ENCODE measurements at regions not wholly inside any gene's neighbourhood (a gene's known extent, or its start where the extent isn't known, plus 50 kb on each side); places are given as distances from the start of the nearest gene placed in this dataset.

- DNase-seq (ENCODE audit: low spot score): no peak
- Histone ChIP-seq H3K36me3 (ENCODE audit: insufficient read depth, low read length, poor library complexity, severe bottlenecking) (no peaks in the 10 kb centered on the region), H3K4me1 (ENCODE audit: insufficient read depth, low read length, poor library complexity, severe bottlenecking) (no peaks in the 10 kb centered on the region), H3K9me3 (ENCODE audit: low read depth, low read length, poor library complexity, severe bottlenecking) (no peaks in the 10 kb centered on the region), H3K27me3 (replicated peaks; ENCODE audit: insufficient read depth, low read depth, low read length, poor library complexity) (no peaks in the 10 kb centered on the region), H3K4me3 (ENCODE audit: low read depth, low read length, poor library complexity, severe bottlenecking) (no peak overlapping the region), H3K27ac (ENCODE audit: low read depth, low read length, poor library complexity, severe bottlenecking) (no peak overlapping the region)
- TF ChIP-seq EZH2 (IDR thresholded peaks at IDR 0.05; ENCODE audit: borderline replicate concordance, low read depth, low read length, poor library complexity, severe bottlenecking) (no peak), CTCF (conservative IDR thresholded peaks at IDR 0.05; ENCODE audit: low read depth, low read length) (no peak)
- intact Hi-C loops (cut with micrococcal nuclease; ENCODE audit: unreplicated experiment): no loop called here
- ChIA-PET POLR2A (ENCODE audit: low non-redundant PET) (no interaction called here), CTCF (no interaction called here)
- BruUV-seq (replicated peaks): no TSS peak
These were observed 221.6 kb upstream of the SLIT2 start for GRCh38 chr4:20030108-20030507.

GRCh38 chr4:20028645-20029044 is 223.1 kb upstream of the SLIT2 start:
- H3K4me3 ChIP-seq (ENCODE audit: low read depth, low read length, poor library complexity, severe bottlenecking): no peak overlapping the region
- ChIA-PET POLR2A (ENCODE audit: low non-redundant PET) (no interaction called here), CTCF (no interaction called here)
- intact Hi-C loops (cut with micrococcal nuclease; ENCODE audit: unreplicated experiment): no loop called here
- H3K27me3 ChIP-seq (replicated peaks; ENCODE audit: insufficient read depth, low read depth, low read length, poor library complexity): no peaks in the 10 kb centered on the region
- BruUV-seq (replicated peaks): no TSS peak
- H3K4me1 ChIP-seq (ENCODE audit: insufficient read depth, low read length, poor library complexity, severe bottlenecking): no peaks in the 10 kb centered on the region
- no peak for DNase-seq (ENCODE audit: low spot score)
- TF ChIP-seq CTCF (conservative IDR thresholded peaks at IDR 0.05; ENCODE audit: low read depth, low read length) (no peak), EZH2 (IDR thresholded peaks at IDR 0.05; ENCODE audit: borderline replicate concordance, low read depth, low read length, poor library complexity, severe bottlenecking) (no peak)
- no peaks in the 10 kb centered on the region for H3K9me3 ChIP-seq (ENCODE audit: low read depth, low read length, poor library complexity, severe bottlenecking)
- no peaks in the 10 kb centered on the region for H3K36me3 ChIP-seq (ENCODE audit: insufficient read depth, low read length, poor library complexity, severe bottlenecking)
- H3K27ac ChIP-seq (ENCODE audit: low read depth, low read length, poor library complexity, severe bottlenecking): no peak overlapping the region

GRCh38 chr4:20026456-20026855 is 225.2 kb upstream of the SLIT2 start:
- TF ChIP-seq CTCF (conservative IDR thresholded peaks at IDR 0.05; ENCODE audit: low read depth, low read length) (no peak), EZH2 (IDR thresholded peaks at IDR 0.05; ENCODE audit: borderline replicate concordance, low read depth, low read length, poor library complexity, severe bottlenecking) (no peak)
- Histone ChIP-seq H3K4me3 (ENCODE audit: low read depth, low read length, poor library complexity, severe bottlenecking) (no peak overlapping the region), H3K27me3 (replicated peaks; ENCODE audit: insufficient read depth, low read depth, low read length, poor library complexity) (no peaks in the 10 kb centered on the region), H3K9me3 (ENCODE audit: low read depth, low read length, poor library complexity, severe bottlenecking) (no peaks in the 10 kb centered on the region), H3K27ac (ENCODE audit: low read depth, low read length, poor library complexity, severe bottlenecking) (no peak overlapping the region), H3K36me3 (ENCODE audit: insufficient read depth, low read length, poor library complexity, severe bottlenecking) (no peaks in the 10 kb centered on the region), H3K4me1 (ENCODE audit: insufficient read depth, low read length, poor library complexity, severe bottlenecking) (no peaks in the 10 kb centered on the region)
- intact Hi-C loops (cut with micrococcal nuclease; ENCODE audit: unreplicated experiment): no loop called here
- DNase-seq (ENCODE audit: low spot score): no peak
- POLR2A ChIA-PET (ENCODE audit: low non-redundant PET): no interaction called here
- CTCF ChIA-PET: no interaction called here
- BruUV-seq (replicated peaks): no TSS peak
